ENCODE measurements at regions not wholly inside any gene's neighbourhood (a gene's known extent, or its start where the extent isn't known, plus 50 kb on each side); places are given as distances from the start of the nearest gene placed in this dataset.

GRCh38 chr7:17176371-17177032 lies 122.0 kb upstream of the AHR start:
- DNase-seq (ENCODE audit: low spot score), result no peak

DNA sequence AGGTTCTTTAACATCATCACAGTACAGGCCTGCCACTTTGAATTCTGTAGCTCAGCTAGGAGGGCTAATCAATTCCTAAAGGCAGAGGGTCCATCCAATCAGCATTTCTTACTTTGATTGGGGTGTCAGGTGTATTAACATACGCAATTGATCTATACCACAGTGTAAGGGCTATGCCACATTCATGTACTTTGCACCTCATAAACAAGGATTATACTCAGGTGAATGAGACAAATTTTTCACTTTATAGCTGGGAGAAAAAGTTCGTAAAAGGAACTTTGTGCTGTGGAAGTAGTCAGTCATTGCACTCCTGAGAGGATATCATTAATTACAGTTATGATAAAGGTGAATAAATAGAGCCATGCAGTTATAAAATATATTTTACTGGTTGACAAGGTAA lies 119.9 kb upstream of the AHR start:
- no peak for DNase-seq (ENCODE audit: low spot score)

GRCh38 chr7:17181482-17181881 lies 117.0 kb upstream of the AHR start:
- DNase-seq (ENCODE audit: low spot score), result no peak

GRCh38 chr7:17183630-17184328 lies 114.7 kb upstream of the AHR start:
- DNase-seq (ENCODE audit: low spot score), result no peak

- DNase-seq (ENCODE audit: low spot score), result no peak
Measured at GRCh38 chr7:17184805-17185689, 113.4 kb upstream of the AHR start.

GRCh38 chr7:17185690-17186070 lies 112.8 kb upstream of the AHR start:
- DNase-seq (ENCODE audit: low spot score), result no peak

- DNase-seq (ENCODE audit: low spot score), result no peak
Measured at GRCh38 chr7:17186745-17187530, 111.5 kb upstream of the AHR start.

DNA sequence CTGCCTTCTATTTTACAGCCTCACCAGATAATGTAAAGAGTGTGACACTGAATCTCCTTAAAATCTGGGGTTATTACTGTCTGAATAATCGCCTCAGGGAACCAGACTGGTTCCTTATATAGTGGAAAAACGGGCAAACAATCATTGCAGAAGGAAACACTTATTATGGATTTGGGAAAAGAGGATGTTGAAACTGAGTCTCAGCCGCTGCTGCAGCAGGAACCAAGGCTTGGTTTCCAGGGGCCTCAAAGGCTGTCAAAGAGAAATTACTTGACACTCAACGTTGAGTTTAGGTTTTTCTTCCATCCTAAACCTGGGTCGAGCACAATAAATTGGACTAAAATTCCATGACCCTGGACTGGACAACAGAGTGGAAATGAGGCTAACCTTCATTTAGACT lies 103.8 kb upstream of the AHR start:
- no peak for DNase-seq (ENCODE audit: low spot score)

- no peak for DNase-seq (ENCODE audit: low spot score)
Measured at GRCh38 chr7:17195576-17195975, 102.9 kb upstream of the AHR start.

GRCh38 chr7:17205910-17206309 lies 92.5 kb upstream of the AHR start:
- no peak for DNase-seq (ENCODE audit: low spot score)

DNA sequence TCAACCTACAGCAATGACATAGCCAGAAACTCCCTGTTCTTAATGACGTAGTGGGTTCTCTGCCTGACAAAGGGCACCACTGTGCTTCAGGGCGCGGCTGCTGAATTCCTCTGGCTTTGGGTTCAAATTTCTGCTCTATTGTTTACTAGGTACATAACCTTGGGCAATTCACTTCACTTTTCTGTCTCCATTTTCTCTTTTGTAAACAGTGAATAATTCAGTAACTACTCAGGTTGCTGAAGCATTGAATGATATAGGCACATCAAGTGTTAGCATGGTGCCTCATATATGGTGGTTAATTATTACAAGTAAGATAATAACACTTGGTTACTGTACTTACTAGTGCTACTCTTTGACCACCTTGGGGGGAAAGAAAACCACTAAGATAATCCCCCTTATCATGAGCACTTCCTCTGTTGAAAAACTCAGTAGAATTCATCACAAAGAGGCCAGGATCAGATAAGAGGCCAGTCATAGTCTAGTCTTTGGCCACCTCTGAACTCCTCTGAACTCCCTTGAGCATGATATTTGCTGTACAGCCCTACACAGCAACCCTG lies 92.0 kb upstream of the AHR start:
- no peak for DNase-seq (ENCODE audit: low spot score)

GRCh38 chr7:17207220-17207619 lies 91.2 kb upstream of the AHR start:
- no peak for DNase-seq (ENCODE audit: low spot score)

DNA sequence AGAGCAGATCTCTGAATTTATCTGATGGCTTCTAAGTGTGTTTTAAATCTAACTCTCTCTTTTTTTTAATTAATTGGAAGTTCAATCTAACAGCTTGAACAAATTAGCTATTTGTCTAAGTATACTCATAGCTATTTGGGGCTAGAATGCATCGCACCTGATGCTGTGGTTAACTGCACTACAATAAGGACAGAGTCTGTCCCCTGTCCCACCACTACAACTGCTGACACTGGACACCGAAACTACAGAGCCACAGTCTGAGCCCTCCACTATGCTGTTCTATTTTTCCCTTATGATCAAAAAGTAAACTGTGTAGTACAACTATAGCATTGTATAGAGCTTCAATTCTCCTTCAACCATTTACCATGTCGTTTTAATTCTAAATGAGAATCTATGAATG lies 89.4 kb upstream of the AHR start:
- DNase-seq (ENCODE audit: low spot score), result no peak

GRCh38 chr7:17211307-17211836 lies 87.1 kb upstream of the AHR start:
- no peak for DNase-seq (ENCODE audit: low spot score)

- no peak for DNase-seq (ENCODE audit: low spot score)
Measured at GRCh38 chr7:17212188-17212587, 86.3 kb upstream of the AHR start.

DNA sequence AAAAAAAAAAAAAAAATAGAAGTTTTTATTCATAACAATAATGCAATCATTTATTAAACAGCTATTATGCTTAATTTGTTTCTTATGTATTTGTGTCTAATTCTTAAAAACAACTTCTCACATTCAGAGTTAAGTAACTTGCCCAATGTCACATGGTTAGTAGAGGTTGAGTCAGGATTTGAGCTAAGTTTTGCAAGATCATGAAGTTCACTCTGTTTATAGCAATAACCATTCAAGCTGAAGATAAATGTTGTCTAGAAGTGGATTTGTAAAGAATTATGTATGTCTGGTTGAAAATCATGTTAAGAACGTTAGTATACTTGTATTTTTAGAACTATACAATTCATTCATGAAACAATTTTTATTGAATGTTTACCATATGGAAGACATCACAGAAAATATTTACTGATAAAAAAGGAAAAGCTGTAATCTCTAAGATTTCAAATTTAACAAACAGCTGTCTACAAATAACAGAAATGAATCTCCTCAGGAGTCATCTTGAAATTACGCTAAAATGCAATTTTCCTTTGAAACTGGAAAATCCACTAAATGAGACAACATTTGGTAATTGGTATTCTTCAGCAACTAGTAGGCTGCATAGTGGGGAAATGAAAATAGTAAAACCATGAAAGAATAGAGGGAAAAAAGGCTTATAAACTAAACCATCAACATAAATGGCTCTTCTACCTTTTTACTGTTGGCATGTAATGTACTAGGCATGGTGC lies 70.5 kb upstream of the AHR start:
- DNase-seq (ENCODE audit: low spot score), result no peak

- DNase-seq (ENCODE audit: low spot score), result no peak
Measured at GRCh38 chr7:17229228-17229627, 69.2 kb upstream of the AHR start.

GRCh38 chr7:17230099-17230807 lies 68.2 kb upstream of the AHR start:
- DNase-seq (ENCODE audit: low spot score), result no peak

DNA sequence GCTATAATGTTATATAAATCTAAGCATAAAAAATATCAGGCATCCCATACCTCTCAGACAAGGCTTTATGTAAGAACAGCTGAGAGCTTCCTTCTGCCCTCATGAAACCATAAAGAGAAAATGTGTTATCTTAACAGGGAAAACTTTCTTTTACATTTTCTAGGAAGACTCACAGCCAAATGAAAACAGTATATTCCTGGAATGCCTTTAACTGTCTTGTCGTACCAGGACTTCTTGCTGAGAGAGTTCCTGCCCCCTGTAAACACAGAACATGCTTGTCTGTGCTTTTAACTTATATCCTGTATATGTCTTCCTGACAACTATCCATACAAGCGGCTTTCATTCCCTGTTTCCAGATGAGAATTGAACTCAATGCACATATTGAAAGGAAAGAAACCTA lies 64.8 kb upstream of the AHR start:
- DNase-seq (ENCODE audit: low spot score), result no peak

DNA sequence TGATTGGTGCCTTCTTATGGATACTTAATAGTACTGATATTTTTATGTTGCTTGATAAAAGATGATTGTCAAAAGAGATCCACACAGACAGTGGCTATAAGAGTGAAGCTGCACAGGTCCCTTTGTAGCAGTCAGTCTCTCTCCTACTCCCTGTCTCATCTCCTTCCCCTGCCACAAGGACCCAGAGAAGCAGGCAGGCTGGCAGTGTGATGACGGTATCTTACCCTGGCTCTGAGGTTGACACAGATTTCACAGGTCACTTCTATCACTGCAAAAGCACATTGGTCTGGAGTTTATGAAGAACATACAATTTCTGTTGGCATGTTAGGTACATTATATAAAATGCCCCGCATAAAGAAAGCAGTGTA lies 64.4 kb upstream of the AHR start:
- no peak for DNase-seq (ENCODE audit: low spot score)

Data from D341Med (cell line).